Omental fat pad (tissue), 3 donors: ENCODE measurements at regions not wholly inside any gene's neighbourhood (a gene's known extent, or its start where the extent isn't known, plus 50 kb on each side); places are given as distances from the start of the nearest gene placed in this dataset.

ENCODE experiments used
- ATAC-seq: fragments of 150-250 bp; one replicate; pipeline ENCODE4 v1.9.1; 2016; ENCODE audit warnings: mild to moderate bottlenecking, moderate library complexity; ENCODE audit not compliant: low FRiP score
- DNase-seq: peaks from one replicate; pipeline ENCODE4 v3.0.0-alpha.2; 2019; ENCODE audit warnings: low spot score
- CTCF ChIP-seq, 3 donors: fragments of 450-650 bp; IDR thresholded peaks; one replicate each; pipeline ENCODE4 v1.5.1; 2016 to 2017; ENCODE audit warnings: antibody characterized with exemption in 3 of 3, mild to moderate bottlenecking in 3 of 3, moderate library complexity in 2 of 3

- TF ChIP-seq CTCF (IDR thresholded peaks at IDR 0.05) = no peak
- DNase-seq (no peak), ATAC-seq (no peak)
Measured at GRCh38 chr5:39605588-39606575, 181.1 kb upstream of the DAB2 start.

- no peak for TF ChIP-seq CTCF (IDR thresholded peaks at IDR 0.05)
Measured at GRCh38 chr5:39605145-39605544, 180.4 kb upstream of the DAB2 start.

GRCh38 chr5:39604491-39604890 lies 179.7 kb upstream of the DAB2 start:
- no peak for ATAC-seq
- DNase-seq = no peak
- no peak for TF ChIP-seq CTCF (IDR thresholded peaks at IDR 0.05)

More at GRCh38 chr5:39605145-39605544, 180.4 kb upstream of the DAB2 start:
- DNase-seq (no peak), ATAC-seq (no peak)

- DNase-seq (no peak), ATAC-seq (peak; percentile 73)
- no peak for TF ChIP-seq CTCF (IDR thresholded peaks at IDR 0.05)
Measured at GRCh38 chr5:39599721-39600431, 175.1 kb upstream of the DAB2 start.

GRCh38 chr5:39598661-39599248 lies 174.0 kb upstream of the DAB2 start:
- ATAC-seq = peak; percentile 37
- TF ChIP-seq CTCF (IDR thresholded peaks at IDR 0.05) = no peak
- no peak for DNase-seq

GRCh38 chr5:39588179-39588578 lies 163.4 kb upstream of the DAB2 start:
- ATAC-seq (no peak), DNase-seq (no peak)
- TF ChIP-seq CTCF (IDR thresholded peaks at IDR 0.05) = no peak
